Spleen (tissue), 7 donors: ENCODE measurements at regions not wholly inside any gene's neighbourhood (a gene's known extent, or its start where the extent isn't known, plus 50 kb on each side); places are given as distances from the start of the nearest gene placed in this dataset.

ENCODE experiments used
- POLR2A ChIP-seq, 3 donors: fragments of 450-650 bp; IDR thresholded peaks; one replicate each; pipeline ENCODE4 v1.5.1; 2017; ENCODE audit warnings: antibody characterized with exemption in 3 of 3, mild to moderate bottlenecking in 1 of 3
- POLR2AphosphoS5 ChIP-seq, 3 donors: sonication (generic); formaldehyde crosslinking; IDR thresholded peaks; one replicate each; pipeline ENCODE4 v1.5.1; 2017; ENCODE audit warnings: antibody characterized with exemption in 3 of 3
- TF ChIP-seq, protein P1 (sequence below), 11 experiments: fragments of 200-600 bp in 7 of 11; fragments of 450-650 bp in 4 of 11; sonication (generic) in 4 of 11; IDR thresholded peaks in 8 of 11; conservative IDR thresholded peaks in 3 of 11; 1 replicate in 7 of 11; 2 replicates in 4 of 11; pipeline versions ENCODE4 v1.4.0 to v1.8.0; 2016 to 2021; ENCODE audit warnings: antibody characterized with exemption in 11 of 11, inconsistent platforms in 4 of 11, mild to moderate bottlenecking in 1 of 11
- donor health status: DM: no; HTN: no; CAD: no; lungs with moderate emphysema.
- donor health status: DM: no; HTN: no; CAD: no.
- donor health status: DM: no; HTN: no; CAD: no.

DNA sequence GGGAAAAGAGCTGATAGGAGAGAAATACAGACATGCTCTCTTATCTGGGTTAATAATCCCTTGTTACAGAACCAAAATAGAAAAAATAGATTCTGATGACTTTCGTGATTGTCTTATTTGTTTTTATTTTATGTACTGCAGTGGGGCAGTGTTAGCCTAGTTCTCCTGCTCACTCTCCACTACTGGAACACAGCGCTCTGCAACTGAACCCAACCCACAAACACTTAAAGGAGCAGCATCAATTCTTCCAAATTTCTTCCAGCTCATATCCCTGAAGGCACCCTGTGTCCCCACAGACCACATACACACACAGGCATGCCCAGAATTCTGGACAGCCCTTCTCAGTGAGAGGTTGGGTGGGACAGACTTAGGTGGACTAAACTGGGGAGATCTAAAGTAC, 160.6 kb downstream of the SS18 start:
- TF ChIP-seq, protein P1, sequence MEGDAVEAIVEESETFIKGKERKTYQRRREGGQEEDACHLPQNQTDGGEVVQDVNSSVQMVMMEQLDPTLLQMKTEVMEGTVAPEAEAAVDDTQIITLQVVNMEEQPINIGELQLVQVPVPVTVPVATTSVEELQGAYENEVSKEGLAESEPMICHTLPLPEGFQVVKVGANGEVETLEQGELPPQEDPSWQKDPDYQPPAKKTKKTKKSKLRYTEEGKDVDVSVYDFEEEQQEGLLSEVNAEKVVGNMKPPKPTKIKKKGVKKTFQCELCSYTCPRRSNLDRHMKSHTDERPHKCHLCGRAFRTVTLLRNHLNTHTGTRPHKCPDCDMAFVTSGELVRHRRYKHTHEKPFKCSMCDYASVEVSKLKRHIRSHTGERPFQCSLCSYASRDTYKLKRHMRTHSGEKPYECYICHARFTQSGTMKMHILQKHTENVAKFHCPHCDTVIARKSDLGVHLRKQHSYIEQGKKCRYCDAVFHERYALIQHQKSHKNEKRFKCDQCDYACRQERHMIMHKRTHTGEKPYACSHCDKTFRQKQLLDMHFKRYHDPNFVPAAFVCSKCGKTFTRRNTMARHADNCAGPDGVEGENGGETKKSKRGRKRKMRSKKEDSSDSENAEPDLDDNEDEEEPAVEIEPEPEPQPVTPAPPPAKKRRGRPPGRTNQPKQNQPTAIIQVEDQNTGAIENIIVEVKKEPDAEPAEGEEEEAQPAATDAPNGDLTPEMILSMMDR (IDR thresholded peaks at IDR 0.05 in 8 of 11, conservative IDR thresholded peaks at IDR 0.05 in 3 of 11) = no peak
- TF ChIP-seq POLR2A (IDR thresholded peaks at IDR 0.05) (no peak), POLR2AphosphoS5 (IDR thresholded peaks at IDR 0.05) (no peak)
